Thoracic aorta (tissue), 2 donors: ENCODE measurements at regions not wholly inside any gene's neighbourhood (a gene's known extent, or its start where the extent isn't known, plus 50 kb on each side); places are given as distances from the start of the nearest gene placed in this dataset.

Experiments
- ATAC-seq: fragments of 150-250 bp; one replicate; pipeline ENCODE4 v1.8.0; 2017; ENCODE audit warnings: low read depth; ENCODE audit not compliant: insufficient number of reproducible peaks, low FRiP score
- DNase-seq: peaks from one replicate; pipeline ENCODE4 v3.0.0-alpha.2; 2020; ENCODE audit warnings: low spot score
- H3K27ac ChIP-seq, 2 donors: fragments of 200-600 bp; sonication (generic); 1 replicate in 1 of 2; 2 replicates in 1 of 2; pipeline ENCODE4 v1.5.1; 2016; ENCODE audit warnings: mild to moderate bottlenecking in 2 of 2, moderate library complexity in 2 of 2
- H3K27me3 ChIP-seq: fragments of 200-600 bp; sonication (generic); replicated peaks from 2 replicates; pipeline ENCODE4 v1.6.0; 2016; ENCODE audit warnings: mild to moderate bottlenecking; ENCODE audit not compliant: insufficient read depth
- H3K36me3 ChIP-seq: fragments of 200-600 bp; sonication (generic); one replicate; pipeline ENCODE4 v1.5.1; 2016
- H3K4me1 ChIP-seq, 2 donors: fragments of 200-600 bp; sonication (generic); 1 replicate in 1 of 2; 2 replicates in 1 of 2; pipeline versions ENCODE4 v1.5.1 to v1.6.0; 2016; ENCODE audit warnings: low read depth in 2 of 2, mild to moderate bottlenecking in 1 of 2; ENCODE audit not compliant: control insufficient read depth in 1 of 2
- H3K4me3 ChIP-seq: fragments of 200-600 bp; sonication (generic); 2 replicates; pipeline ENCODE4 v1.5.1; 2016; ENCODE audit warnings: mild to moderate bottlenecking
- H3K9me3 ChIP-seq: fragments of 200-600 bp; sonication (generic); 2 replicates; pipeline ENCODE4 v1.5.1; 2016
- CTCF ChIP-seq: fragments of 200-600 bp; sonication (generic); IDR thresholded peaks from one replicate; pipeline ENCODE4 v1.5.1; 2019; ENCODE audit warnings: antibody characterized with exemption

- Histone ChIP-seq H3K27me3 (no peaks in the 10 kb centered on the region), H3K27ac (no peak overlapping the region)
- ATAC-seq = no peak
Observed at GRCh38 chr4:154078504-154079350, 289.8 kb upstream of the SFRP2 start.

GRCh38 chr4:154076921-154077320, 288.0 kb upstream of the SFRP2 start:
- no peak for TF ChIP-seq CTCF
- DNase-seq (no peak), ATAC-seq (no peak)
- Histone ChIP-seq H3K27me3 (no peaks in the 10 kb centered on the region), H3K36me3 (no peaks in the 10 kb centered on the region), H3K4me3 (no peak overlapping the region), H3K4me1 (no peaks in the 10 kb centered on the region), H3K27ac (no peak overlapping the region), H3K9me3 (no peaks in the 10 kb centered on the region)

More at GRCh38 chr4:154078504-154079350, 289.8 kb upstream of the SFRP2 start:
- DNase-seq = no peak
- Histone ChIP-seq H3K36me3 (no peaks in the 10 kb centered on the region), H3K4me1 (no peaks in the 10 kb centered on the region), H3K9me3 (no peaks in the 10 kb centered on the region), H3K4me3 (no peak overlapping the region)
- TF ChIP-seq CTCF = no peak

- Histone ChIP-seq H3K36me3 (no peaks in the 10 kb centered on the region), H3K27me3 (no peaks in the 10 kb centered on the region), H3K9me3 (no peaks in the 10 kb centered on the region), H3K4me1 (no peaks in the 10 kb centered on the region), H3K4me3 (no peak overlapping the region), H3K27ac (no peak overlapping the region)
- DNase-seq (no peak), ATAC-seq (no peak)
- no peak for TF ChIP-seq CTCF
Observed at GRCh38 chr4:154073107-154073822, 284.4 kb upstream of the SFRP2 start.

GRCh38 chr4:154067786-154068185, 278.9 kb upstream of the SFRP2 start:
- Histone ChIP-seq H3K4me3 (no peak overlapping the region), H3K9me3 (peaks cover 8% of the 10 kb centered on the region), H3K27me3 (no peaks in the 10 kb centered on the region), H3K27ac (no peak overlapping the region), H3K4me1 (no peaks in the 10 kb centered on the region), H3K36me3 (no peaks in the 10 kb centered on the region)
- no peak for DNase-seq
- TF ChIP-seq CTCF = no peak
- ATAC-seq = no peak

GRCh38 chr4:154065368-154065767, 276.5 kb upstream of the SFRP2 start:
- no peaks in the 10 kb centered on the region for H3K27me3 ChIP-seq
- peaks cover 8% of the 10 kb centered on the region for H3K9me3 ChIP-seq
- no peaks in the 10 kb centered on the region for H3K4me1 ChIP-seq
- no peak overlapping the region for H3K27ac ChIP-seq
- no peak overlapping the region for H3K4me3 ChIP-seq
- TF ChIP-seq CTCF = no peak
- DNase-seq = no peak
- no peak for ATAC-seq
- no peaks in the 10 kb centered on the region for H3K36me3 ChIP-seq
